ENCODE measurements at regions not wholly inside any gene's neighbourhood (a gene's known extent, or its start where the extent isn't known, plus 50 kb on each side); places are given as distances from the start of the nearest gene placed in this dataset.

- no peak overlapping the region for H3K27ac Mint-ChIP-seq
- DNase-seq: no peak
- no peaks in the 10 kb centered on the region for H3K9me3 Mint-ChIP-seq
Measured at GRCh38 chr6:155936127-155936526, 480.5 kb upstream of the NOX3 start.

GRCh38 chr6:155916846-155917624 is 461.4 kb upstream of the NOX3 start:
- H3K4me3 Mint-ChIP-seq: no peak overlapping the region
- DNase-seq (no peak), ATAC-seq (no peak)
- H3K4me1 Mint-ChIP-seq: no peaks in the 10 kb centered on the region
- no peaks in the 10 kb centered on the region for H3K27me3 Mint-ChIP-seq
- H3K9me3 Mint-ChIP-seq: no peaks in the 10 kb centered on the region
- peak overlapping the region in 1 of 2 donors; percentile 7 for H3K27ac Mint-ChIP-seq

More at GRCh38 chr6:155936127-155936526, 480.5 kb upstream of the NOX3 start:
- no peaks in the 10 kb centered on the region for H3K27me3 Mint-ChIP-seq
- ATAC-seq: no peak
- H3K4me1 Mint-ChIP-seq: no peaks in the 10 kb centered on the region
- H3K4me3 Mint-ChIP-seq: no peak overlapping the region

- no peak for DNase-seq
- no peaks in the 10 kb centered on the region for H3K4me1 Mint-ChIP-seq
- H3K27me3 Mint-ChIP-seq: no peaks in the 10 kb centered on the region
- no peaks in the 10 kb centered on the region for H3K9me3 Mint-ChIP-seq
- ATAC-seq: no peak
- no peak overlapping the region for H3K4me3 Mint-ChIP-seq
- no peak overlapping the region for H3K27ac Mint-ChIP-seq
Measured at GRCh38 chr6:155915651-155916050, 460.0 kb upstream of the NOX3 start.

GRCh38 chr6:155913816-155914215 is 458.2 kb upstream of the NOX3 start:
- no peak for DNase-seq
- peaks cover 0 to 15% of the 10 kb centered on the region in 2 donors for H3K9me3 Mint-ChIP-seq
- no peak overlapping the region for H3K27ac Mint-ChIP-seq
- no peak overlapping the region for H3K4me3 Mint-ChIP-seq
- no peaks in the 10 kb centered on the region for H3K27me3 Mint-ChIP-seq
- no peaks in the 10 kb centered on the region for H3K4me1 Mint-ChIP-seq
- ATAC-seq: no peak

GRCh38 chr6:155909710-155910109 is 454.1 kb upstream of the NOX3 start:
- H3K27me3 Mint-ChIP-seq: no peaks in the 10 kb centered on the region
- DNase-seq: no peak
- peaks cover 4 to 21% of the 10 kb centered on the region in 2 donors for H3K9me3 Mint-ChIP-seq
- no peaks in the 10 kb centered on the region for H3K4me1 Mint-ChIP-seq
- ATAC-seq: no peak
- no peak overlapping the region for H3K4me3 Mint-ChIP-seq
- no peak overlapping the region for H3K27ac Mint-ChIP-seq

GRCh38 chr6:155895641-155896040 is 440.0 kb upstream of the NOX3 start:
- H3K4me1 Mint-ChIP-seq: no peaks in the 10 kb centered on the region
- DNase-seq (no peak), ATAC-seq (no peak)
- no peak overlapping the region for H3K4me3 Mint-ChIP-seq
- no peak overlapping the region for H3K27ac Mint-ChIP-seq
- no peaks in the 10 kb centered on the region for H3K27me3 Mint-ChIP-seq
- no peaks in the 10 kb centered on the region for H3K9me3 Mint-ChIP-seq

- H3K27ac Mint-ChIP-seq: no peak overlapping the region
- H3K27me3 Mint-ChIP-seq: no peaks in the 10 kb centered on the region
- no peaks in the 10 kb centered on the region for H3K4me1 Mint-ChIP-seq
- H3K4me3 Mint-ChIP-seq: no peak overlapping the region
- ATAC-seq (no peak), DNase-seq (no peak)
- no peaks in the 10 kb centered on the region for H3K9me3 Mint-ChIP-seq
Measured at GRCh38 chr6:155894758-155895157, 439.1 kb upstream of the NOX3 start.

- Mint-ChIP-seq H3K4me1 (no peaks in the 10 kb centered on the region), H3K9me3 (no peaks in the 10 kb centered on the region), H3K27me3 (no peaks in the 10 kb centered on the region), H3K27ac (no peak overlapping the region), H3K4me3 (no peak overlapping the region)
- ATAC-seq (no peak), DNase-seq (no peak)
Measured at GRCh38 chr6:155894262-155894661, 438.6 kb upstream of the NOX3 start.

GRCh38 chr6:155890409-155890808 is 434.8 kb upstream of the NOX3 start:
- Mint-ChIP-seq H3K4me1 (no peaks in the 10 kb centered on the region), H3K27me3 (no peaks in the 10 kb centered on the region), H3K9me3 (no peaks in the 10 kb centered on the region), H3K4me3 (no peak overlapping the region), H3K27ac (no peak overlapping the region)
- no peak for DNase-seq
- no peak for ATAC-seq

GRCh38 chr6:155889410-155889809 is 433.8 kb upstream of the NOX3 start:
- Mint-ChIP-seq H3K9me3 (no peaks in the 10 kb centered on the region), H3K4me1 (peaks cover 2% of the 10 kb centered on the region), H3K27ac (no peak overlapping the region), H3K4me3 (no peak overlapping the region), H3K27me3 (no peaks in the 10 kb centered on the region)
- ATAC-seq (no peak), DNase-seq (no peak)

- peak overlapping the region in 1 of 2 donors; percentile 59 for H3K27ac Mint-ChIP-seq
- peaks cover 20% of the 10 kb centered on the region for H3K4me1 Mint-ChIP-seq
- H3K4me3 Mint-ChIP-seq: no peak overlapping the region
- DNase-seq (no peak), ATAC-seq (no peak)
- no peaks in the 10 kb centered on the region for H3K27me3 Mint-ChIP-seq
- H3K9me3 Mint-ChIP-seq: no peaks in the 10 kb centered on the region
Measured at GRCh38 chr6:155887421-155887820, 431.8 kb upstream of the NOX3 start.

- no peak for DNase-seq
- H3K27ac Mint-ChIP-seq: no peak overlapping the region
- H3K4me1 Mint-ChIP-seq: peaks cover 37% of the 10 kb centered on the region
- no peak overlapping the region for H3K4me3 Mint-ChIP-seq
- no peaks in the 10 kb centered on the region for H3K9me3 Mint-ChIP-seq
- H3K27me3 Mint-ChIP-seq: no peaks in the 10 kb centered on the region
- peak; percentile 51 for ATAC-seq
Measured at GRCh38 chr6:155883741-155884140, 428.1 kb upstream of the NOX3 start.

GRCh38 chr6:155883334-155883731 is 427.7 kb upstream of the NOX3 start:
- DNase-seq (no peak), ATAC-seq (no peak)
- peaks cover 37% of the 10 kb centered on the region for H3K4me1 Mint-ChIP-seq
- no peaks in the 10 kb centered on the region for H3K9me3 Mint-ChIP-seq
- H3K4me3 Mint-ChIP-seq: no peak overlapping the region
- no peak overlapping the region for H3K27ac Mint-ChIP-seq
- no peaks in the 10 kb centered on the region for H3K27me3 Mint-ChIP-seq

GRCh38 chr6:155882527-155883333 is 427.1 kb upstream of the NOX3 start:
- H3K27ac Mint-ChIP-seq: peak overlapping the region; percentile 48 to 58
- ATAC-seq (peak; percentile 60), DNase-seq (no peak)
- peaks cover 37% of the 10 kb centered on the region for H3K4me1 Mint-ChIP-seq
- H3K9me3 Mint-ChIP-seq: no peaks in the 10 kb centered on the region
- no peak overlapping the region for H3K4me3 Mint-ChIP-seq
- no peaks in the 10 kb centered on the region for H3K27me3 Mint-ChIP-seq

GRCh38 chr6:155881826-155882526 is 426.3 kb upstream of the NOX3 start:
- Mint-ChIP-seq H3K27ac (peak overlapping the region; percentile 27 to 48), H3K4me3 (peak overlapping the region in 1 of 2 donors; percentile 6), H3K27me3 (no peaks in the 10 kb centered on the region), H3K9me3 (no peaks in the 10 kb centered on the region), H3K4me1 (peaks cover 37% of the 10 kb centered on the region)
- DNase-seq: no peak
- peak; percentile 40 for ATAC-seq

GRCh38 chr6:155880900-155881299 is 425.3 kb upstream of the NOX3 start:
- Mint-ChIP-seq H3K9me3 (no peaks in the 10 kb centered on the region), H3K27me3 (no peaks in the 10 kb centered on the region), H3K27ac (no peak overlapping the region), H3K4me3 (no peak overlapping the region), H3K4me1 (peaks cover 37% of the 10 kb centered on the region)
- no peak for DNase-seq
- no peak for ATAC-seq
